Mammary epithelial cell (primary cell): ENCODE measurements at regions not wholly inside any gene's neighbourhood (a gene's known extent, or its start where the extent isn't known, plus 50 kb on each side); places are given as distances from the start of the nearest gene placed in this dataset.

Experiments used
- EZH2 ChIP-seq: IDR thresholded peaks from 2 replicates; pipeline ENCODE4 v1.6.1; 2012; ENCODE audit warnings: low read length, inconsistent platforms, borderline replicate concordance
- TF ChIP-seq, protein P1 (sequence below), 2 donors: IDR thresholded peaks in 1 of 2; conservative IDR thresholded peaks in 1 of 2; 2 replicates each; pipeline ENCODE4 v1.5.1; 2011 to 2012; ENCODE audit warnings: inconsistent platforms in 2 of 2, low read length in 2 of 2, mild to moderate bottlenecking in 2 of 2, control low read depth in 1 of 2, low read depth in 1 of 2; ENCODE audit not compliant: insufficient read depth in 1 of 2; ENCODE audit errors: extremely low read depth in 1 of 2

DNA sequence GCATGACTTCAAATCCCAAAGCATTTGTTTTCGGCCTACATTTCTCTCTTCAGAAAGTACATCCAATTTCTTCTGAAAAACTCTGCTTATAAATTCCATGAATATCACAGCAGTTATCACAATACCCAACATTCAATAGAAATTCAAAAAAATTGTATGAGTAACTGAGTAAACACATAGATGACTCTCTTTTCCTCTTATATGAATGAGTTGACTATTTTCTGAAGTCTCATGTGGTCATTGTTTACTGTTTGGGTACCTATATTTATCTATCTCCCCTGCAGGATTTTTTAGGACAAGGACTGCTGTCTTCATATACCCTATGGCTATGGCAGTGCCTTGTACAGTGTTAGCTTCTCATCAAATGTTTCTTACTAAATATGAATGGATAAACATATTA is 157.1 kb downstream of the HTR1A start:
- TF ChIP-seq, protein P1, sequence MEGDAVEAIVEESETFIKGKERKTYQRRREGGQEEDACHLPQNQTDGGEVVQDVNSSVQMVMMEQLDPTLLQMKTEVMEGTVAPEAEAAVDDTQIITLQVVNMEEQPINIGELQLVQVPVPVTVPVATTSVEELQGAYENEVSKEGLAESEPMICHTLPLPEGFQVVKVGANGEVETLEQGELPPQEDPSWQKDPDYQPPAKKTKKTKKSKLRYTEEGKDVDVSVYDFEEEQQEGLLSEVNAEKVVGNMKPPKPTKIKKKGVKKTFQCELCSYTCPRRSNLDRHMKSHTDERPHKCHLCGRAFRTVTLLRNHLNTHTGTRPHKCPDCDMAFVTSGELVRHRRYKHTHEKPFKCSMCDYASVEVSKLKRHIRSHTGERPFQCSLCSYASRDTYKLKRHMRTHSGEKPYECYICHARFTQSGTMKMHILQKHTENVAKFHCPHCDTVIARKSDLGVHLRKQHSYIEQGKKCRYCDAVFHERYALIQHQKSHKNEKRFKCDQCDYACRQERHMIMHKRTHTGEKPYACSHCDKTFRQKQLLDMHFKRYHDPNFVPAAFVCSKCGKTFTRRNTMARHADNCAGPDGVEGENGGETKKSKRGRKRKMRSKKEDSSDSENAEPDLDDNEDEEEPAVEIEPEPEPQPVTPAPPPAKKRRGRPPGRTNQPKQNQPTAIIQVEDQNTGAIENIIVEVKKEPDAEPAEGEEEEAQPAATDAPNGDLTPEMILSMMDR (conservative IDR thresholded peaks at IDR 0.05 in 1 of 2, IDR thresholded peaks at IDR 0.05 in 1 of 2; ENCODE audit: extremely low read depth in 1 of 2, insufficient read depth in 1 of 2, low read depth in 1 of 2, low read length in 2 of 2) = no peak
- TF ChIP-seq EZH2 = no peak
